Retina (tissue), 1 donor: ENCODE measurements at regions not wholly inside any gene's neighbourhood (a gene's known extent, or its start where the extent isn't known, plus 50 kb on each side); places are given as distances from the start of the nearest gene placed in this dataset.

Experiments
- DNase-seq: peaks from one replicate; pipeline ENCODE4 v3.0.0-alpha.2; 2016

DNA sequence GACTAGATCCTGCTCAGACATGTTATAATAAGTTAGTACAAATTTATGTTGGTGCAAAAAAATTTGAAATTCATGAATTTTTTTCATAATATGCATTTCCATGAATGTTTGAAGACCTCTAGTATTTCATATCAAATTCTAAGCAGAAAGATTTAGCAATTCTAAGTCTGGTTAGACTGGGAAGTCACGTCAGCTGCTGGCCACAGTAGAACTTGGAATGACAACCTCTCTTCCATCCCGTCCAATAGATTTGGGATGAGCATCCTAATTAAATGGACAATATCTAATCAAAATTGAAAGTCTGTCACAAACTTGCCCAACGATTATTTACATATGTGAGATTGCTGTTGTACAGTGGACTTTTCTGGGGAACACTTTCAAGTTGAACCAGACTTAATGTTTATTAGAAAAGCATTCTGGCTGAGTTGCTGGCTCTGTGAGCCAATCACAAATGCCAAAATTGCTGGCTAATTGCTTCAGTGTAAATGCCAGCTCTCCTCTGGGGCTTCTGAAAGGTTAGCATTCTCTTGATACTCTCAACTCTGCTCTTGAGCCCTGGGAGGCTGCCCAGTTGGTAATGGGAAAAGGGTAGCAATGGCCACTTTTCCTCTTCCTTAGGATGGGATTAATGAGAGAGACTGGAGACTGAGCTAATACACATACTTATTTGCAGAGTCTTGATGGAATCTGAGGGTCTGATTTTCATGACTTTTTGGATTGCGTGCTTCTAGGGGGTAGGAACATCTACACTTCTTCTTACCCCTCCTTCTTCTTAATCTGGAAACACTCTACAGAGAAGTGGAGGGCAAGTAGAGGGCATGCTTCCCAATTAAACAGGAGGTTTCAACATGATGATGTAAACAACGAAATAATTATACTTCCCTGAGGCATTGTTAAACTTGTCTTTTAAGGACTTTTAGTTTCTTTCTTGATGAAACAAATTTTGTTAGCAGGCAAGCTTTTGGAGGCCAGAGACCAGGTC lies 253.5 kb downstream of the BAMBI start:
- DNase-seq = no peak

DNA sequence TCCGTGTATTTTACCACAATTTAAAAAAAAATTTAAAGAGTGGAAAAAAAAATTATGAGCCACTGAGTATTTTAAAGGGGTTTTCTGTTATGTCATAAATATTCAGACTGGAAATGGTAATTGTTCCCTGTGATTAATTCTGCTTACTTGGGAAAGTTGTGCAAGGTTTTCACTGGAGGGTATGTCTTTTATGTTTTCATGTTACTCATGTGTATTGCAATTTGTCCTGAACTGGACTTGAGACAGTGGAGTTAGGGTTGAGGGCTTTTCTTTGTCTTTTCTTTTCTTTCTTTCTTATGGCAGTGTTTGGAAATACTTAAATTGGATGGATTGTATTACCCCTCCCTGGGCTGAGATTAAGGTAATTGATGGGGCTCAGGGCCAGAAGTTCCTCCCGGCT lies 257.7 kb downstream of the BAMBI start:
- DNase-seq = no peak

DNA sequence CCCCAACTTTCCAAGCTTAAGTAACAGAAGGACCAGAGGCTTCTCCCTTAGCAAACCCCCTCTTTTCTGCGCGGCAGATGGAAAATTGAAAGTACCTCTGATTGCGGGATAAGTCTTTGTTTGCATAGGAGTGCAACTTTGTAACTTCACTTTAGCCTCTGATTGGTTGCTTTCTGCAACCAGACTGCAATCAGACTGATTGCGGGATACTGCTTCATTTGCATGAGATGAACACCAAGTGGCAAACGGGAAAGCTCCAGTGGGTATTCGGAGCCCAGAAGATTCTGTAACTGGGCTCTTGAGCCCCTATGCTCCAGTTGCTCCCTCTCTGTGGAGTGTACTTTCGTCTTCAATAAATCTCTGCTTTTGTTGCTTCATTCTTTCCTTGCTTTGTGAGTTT lies 260.6 kb downstream of the BAMBI start:
- DNase-seq = no peak

DNA sequence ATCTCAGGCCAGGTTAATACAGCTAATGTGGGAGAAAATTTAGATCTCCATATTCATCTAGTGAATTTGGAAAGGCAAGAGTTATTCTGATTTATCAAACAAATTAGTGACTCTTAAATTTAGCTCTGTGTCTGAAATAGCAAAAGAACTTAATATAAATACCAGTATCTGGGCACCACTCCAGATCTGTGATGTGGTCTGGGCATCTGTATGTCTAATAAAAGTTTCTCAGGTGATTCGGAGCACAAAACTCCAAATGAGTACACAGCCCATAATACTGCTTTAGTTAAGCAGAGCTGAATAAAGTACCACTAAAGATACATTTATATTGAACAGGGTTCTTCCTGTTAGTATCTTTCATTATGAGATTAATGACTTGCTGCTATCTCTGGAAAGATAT lies 261.4 kb downstream of the BAMBI start:
- DNase-seq = no peak

DNA sequence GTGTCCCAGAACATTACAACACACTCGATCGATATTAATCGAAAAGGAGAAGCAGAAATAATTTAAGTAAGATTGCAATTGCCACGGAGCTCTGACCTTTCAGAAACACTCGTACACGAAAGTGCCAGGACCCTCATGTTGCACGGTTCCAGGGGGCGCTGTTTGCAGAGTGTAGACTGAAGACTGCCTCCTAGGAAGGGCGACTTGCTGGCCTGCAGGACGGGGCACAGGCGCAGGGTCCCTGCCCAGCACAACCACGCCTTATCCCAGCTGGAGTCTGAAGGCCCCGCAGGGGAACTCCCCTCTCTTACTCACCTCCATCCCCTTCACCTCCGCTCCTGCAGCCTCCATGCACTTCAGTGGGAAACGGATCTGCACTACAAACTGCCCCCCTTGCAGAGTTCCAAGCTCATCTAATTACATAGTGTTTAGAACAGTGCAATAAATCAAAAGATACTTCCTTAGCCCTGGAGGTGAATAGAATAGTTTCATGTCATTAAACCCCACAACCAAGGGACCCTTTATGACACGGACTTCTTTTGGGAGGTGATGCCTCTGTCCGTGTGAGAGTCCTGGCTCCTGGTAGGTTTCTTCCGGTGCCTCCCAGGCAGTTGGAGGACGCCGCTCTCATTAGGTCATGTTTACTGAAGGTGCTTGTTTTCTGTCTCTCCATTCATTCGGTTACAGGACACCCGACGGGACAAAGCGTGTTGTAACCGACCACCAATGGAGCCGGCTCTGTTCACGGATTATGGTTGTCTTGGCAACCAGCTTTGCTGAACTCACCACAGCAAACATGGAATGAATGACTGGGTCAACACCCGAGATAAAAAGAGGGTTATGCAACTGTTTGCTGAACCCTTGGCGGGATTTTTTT lies 262.2 kb downstream of the BAMBI start:
- peak; percentile 92 for DNase-seq

DNA sequence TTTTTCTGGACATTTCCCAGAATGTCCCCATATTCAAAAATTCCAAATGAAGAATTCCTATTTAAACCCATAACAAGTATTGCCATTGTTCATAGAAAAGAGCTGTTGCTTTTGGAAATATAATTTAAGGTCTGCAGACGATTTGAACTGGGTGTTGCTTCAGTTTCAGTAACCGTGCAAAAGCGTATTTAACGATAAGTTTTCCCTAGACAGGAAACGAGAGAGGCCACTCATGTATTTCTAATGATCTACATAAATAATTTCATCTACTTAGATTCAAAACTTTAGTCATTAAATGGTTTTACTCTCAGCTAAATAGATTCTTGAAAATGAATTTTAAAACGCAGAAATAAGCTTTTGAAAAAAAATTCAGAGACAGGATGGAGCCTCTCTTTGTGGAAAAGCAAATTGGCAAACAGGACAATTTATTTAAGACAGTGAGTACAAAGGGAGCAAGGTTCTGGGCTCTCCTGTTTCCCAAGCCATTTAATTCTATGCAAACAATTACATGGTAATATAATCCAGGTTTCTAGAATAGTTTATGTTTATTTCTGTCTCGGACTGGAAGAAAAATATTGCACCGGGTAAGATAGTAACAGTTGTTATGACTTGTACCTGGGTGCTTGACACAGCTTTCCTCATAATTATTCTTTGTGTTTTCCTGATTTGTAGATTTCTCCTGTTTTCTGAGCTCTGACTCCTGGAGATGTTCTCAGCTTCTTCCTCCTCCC lies 263.0 kb downstream of the BAMBI start:
- DNase-seq = no peak

DNA sequence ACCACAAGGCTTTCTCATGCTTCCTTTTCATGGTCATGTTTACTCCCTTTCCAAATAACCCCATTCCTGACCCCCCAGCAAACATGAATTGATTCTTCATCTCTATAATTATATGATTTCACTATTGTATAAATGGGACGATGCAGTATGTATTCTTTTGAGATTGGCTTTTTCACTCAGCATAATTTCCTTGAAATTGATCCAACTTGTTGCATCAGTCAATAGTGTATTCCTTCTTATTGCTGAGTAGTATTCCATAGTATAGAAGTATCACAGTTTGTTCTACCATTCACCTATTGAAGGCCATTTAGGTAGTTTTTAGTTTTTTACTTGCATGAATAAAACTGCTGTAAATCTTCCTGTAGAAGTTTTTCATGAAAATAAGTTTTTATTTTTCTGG lies 264.7 kb downstream of the BAMBI start:
- no peak for DNase-seq

DNA sequence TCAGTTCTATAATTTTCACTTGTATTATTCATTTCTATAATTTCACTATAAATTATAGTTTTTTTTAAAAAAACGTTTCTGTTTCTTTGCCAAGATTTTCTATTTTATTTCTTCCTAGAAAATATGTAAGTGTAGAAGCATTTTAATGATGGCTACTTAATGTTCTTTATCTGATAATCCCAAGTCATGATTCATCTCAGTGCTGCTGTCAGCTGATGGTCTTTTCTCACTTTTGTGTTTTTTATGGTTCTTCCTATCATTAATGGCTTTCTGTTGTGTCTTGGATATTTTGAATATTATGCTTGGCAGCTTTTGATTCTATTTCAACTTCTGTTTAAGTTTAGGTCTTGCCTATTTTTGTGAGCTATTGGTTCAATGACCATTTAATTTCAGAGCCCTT lies 268.6 kb downstream of the BAMBI start:
- no peak for DNase-seq

DNA sequence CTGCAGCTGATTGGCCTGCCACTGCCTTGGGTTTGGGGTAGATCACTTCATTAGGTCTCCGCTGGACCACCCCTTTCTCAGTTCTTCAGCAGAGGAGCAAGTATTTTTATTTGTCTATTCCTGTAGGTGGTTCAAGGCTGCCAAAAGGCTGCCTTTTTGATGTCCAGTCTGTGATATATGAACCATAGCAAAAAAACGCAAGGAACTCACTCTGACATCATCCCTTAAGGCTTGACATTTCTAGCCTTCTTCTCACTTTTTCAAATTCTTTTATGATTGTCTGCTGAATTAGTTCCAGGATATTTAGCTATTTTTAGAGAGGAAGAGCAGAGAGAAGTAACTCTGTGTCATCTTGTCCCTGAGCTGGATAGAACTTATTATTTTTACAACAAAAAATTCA lies 269.2 kb downstream of the BAMBI start:
- no peak for DNase-seq

DNA sequence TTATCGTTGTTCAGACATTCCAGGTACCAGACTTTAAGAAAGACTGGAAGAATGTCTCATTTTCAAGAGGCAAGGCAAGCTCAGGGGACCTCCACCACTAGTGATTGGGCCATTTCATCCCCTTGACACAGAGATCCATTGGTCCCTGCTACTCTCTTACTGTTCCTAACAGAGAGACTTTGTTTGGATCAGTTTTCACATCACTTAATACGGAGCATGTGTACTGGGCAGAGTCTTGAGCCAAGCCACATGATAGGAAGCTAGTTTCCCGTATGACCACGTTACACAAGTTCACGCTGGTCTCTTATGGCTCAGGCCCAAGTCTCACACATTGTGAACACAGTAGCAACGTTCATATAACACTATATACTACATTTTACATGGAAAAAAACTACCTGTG lies 269.9 kb downstream of the BAMBI start:
- DNase-seq = no peak

DNA sequence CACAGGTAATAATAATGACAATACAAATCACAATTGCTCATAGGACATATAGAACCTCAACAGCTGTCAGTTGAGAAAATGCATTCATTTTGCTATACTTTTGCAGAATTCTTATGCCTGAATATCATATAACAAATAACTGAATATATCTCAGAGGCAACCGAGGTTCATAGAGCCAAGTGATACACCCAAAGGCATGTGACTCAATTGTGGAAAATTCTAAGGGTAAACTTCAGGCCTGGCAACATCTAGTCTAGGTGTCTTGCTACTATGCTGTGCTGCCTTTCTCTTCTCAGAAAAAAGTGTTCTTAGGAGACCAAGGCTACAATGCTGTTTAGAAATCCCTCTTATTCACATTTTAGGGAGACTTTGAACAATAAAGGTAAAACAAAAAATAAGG lies 270.7 kb downstream of the BAMBI start:
- DNase-seq = no peak

DNA sequence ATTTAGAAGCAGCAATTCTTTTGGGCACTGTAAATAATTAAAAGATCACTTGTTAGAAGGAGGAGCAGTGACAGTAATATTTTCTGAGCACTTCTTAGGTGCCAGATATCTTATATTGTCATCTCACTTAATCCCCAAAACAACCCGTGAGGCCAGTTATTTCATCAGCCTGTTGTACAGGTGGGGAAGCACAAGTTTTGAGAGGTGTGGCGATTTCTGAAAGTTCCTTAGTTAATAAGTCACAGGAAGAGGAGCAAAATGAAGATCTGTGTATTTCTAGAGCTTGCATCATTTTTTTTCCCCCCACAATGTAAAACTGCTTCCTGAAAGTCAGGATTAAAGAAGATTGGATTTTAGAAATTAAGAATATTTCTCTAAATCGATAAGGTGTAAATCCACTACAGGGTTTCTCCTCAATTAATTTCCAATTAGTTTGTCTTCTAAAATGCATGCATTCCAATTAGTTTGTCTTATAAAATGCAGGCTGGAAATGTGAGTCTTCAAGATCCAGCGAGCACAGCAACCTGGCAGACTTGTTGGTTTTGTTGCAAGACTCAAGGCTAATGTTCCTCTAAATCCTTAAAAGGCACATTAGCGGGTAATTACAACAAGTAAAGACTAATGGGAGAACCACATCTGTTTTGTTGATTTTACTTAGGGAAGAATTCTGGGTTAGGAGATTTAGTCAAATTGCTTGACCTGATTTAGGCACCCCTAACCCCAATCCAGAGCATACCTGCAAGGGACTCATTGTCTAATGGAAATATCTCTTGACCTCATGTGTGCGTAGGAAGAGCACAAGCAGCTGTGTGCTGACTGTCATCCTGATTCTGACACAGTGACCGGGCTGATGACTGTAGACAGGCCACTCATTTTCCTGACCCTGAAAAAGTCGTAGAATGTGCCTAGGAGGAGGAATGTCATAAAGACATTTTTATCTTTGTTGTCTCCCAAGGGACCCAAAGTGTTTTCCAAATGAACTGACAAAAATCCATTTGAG lies 272.0 kb downstream of the BAMBI start:
- DNase-seq = no peak

DNA sequence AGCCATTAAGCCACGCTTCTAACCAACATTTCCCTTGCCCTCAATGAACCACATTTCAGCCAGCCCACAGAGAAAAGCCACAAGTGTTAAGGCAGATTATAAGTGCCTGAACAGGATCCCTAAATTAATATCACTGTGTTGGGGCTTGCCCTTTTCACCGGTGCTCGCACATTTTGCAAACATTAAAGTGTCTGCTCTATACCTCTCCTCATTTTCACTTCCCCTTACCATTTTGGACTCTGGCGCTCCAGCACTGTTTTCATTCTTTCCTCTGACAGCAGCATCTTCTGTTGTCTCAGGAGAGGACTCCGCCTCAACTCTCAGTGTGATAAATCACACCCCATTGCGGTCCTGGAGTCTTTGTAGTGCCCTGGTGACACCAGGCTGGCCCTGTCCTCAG lies 274.2 kb downstream of the BAMBI start:
- no peak for DNase-seq

DNA sequence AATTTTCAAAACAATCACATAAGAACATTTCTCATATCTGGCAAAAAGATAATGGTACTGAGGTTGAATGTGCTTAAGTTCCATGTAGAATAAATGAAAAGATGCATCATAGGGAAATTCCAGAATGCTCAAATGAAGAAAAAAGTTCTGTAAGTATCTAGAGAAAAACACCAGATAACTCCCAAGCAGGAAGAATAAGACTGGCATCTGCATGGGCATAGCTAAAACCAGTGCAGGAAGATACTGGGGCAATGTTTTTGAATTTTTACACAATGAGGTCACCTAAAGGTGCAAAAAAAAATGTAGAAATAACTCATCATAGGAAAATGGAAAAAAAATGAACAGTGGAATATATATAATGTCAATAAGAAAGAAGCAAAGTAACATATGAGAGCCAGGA lies 275.2 kb downstream of the BAMBI start:
- DNase-seq = no peak

DNA sequence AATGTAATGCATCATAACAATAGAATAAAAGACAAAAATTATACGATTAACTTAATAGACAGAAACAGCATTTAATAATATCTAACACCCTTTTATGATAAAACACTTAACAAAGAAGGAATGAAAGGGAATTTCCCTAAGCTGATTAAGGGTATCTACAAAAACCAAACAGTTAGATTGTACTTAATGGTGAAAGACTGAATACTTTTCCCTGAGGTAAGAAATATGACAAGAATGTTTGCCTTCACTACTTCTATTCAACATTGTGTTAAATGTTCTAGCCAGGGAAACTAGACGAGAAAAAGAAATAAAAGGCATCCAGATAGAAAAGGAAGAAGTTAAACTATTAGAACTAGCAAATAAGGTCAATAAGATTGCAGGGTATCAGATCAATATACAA lies 276.9 kb downstream of the BAMBI start:
- no peak for DNase-seq

DNA sequence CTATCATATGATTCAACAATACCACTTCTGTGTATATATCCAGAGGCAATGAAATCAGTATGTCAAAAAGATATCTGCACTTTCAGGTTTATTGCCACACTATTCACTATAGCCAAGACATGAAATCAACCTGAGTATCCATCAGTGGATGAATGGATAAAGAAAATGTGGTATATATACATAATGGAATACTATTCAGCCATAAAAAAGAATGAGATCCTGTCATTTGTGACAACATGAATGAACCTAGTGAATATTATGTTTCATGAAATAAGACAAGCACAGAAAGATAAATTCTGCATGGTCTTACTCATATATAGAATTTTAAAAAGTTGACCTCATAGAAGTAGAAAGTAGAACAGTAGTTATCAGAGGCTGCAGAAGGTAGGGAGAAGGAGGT lies 281.1 kb downstream of the BAMBI start:
- DNase-seq = no peak

DNA sequence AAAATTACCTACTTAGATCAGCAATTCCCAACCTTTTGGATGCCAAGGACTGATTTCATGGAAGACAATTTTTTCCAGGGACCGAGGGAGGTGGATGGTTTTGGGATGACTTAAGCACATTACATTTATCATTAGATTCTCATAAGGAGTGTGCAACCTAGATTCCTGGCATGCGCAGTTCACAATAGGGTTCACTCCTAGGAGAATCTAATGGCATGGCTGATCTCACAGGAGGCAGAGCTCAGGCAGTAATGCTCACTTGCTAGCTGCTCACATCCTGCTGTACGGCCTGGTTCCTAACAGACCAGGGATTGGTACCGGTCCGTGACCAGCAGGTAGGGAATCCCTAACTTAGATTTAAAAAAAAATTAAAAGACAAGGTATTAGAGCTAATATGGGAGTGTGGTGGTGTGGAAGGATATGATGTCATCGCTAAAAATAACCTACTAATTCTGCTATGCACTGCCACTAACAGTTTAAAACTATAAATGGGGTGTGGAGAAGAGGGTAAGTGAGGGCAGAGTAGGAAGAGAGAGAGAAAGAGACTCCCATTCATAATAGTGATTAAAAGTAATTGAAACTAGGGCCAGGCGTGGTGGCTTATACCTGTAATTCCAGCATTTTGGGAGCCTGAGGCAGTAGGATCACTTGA lies 282.7 kb downstream of the BAMBI start:
- DNase-seq = no peak

DNA sequence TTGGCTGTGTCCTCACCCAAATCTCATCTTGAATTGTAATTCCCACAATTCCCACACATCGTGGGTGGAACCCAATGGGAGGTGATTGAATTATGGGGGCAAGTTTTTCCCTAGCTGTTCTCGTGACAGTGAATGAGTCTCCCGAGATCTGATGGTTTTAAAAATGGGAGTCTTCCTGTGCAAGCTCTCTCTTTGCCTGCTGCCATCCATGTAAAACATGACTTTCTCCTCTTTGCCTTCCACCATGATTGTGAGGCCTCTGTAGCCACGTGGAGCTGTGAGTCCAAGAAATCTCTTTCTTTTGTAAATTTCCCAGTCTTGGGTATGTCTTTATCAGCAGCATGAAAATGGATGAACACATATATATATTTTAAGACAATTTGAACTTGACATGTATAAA lies 285.4 kb downstream of the BAMBI start:
- no peak for DNase-seq

DNA sequence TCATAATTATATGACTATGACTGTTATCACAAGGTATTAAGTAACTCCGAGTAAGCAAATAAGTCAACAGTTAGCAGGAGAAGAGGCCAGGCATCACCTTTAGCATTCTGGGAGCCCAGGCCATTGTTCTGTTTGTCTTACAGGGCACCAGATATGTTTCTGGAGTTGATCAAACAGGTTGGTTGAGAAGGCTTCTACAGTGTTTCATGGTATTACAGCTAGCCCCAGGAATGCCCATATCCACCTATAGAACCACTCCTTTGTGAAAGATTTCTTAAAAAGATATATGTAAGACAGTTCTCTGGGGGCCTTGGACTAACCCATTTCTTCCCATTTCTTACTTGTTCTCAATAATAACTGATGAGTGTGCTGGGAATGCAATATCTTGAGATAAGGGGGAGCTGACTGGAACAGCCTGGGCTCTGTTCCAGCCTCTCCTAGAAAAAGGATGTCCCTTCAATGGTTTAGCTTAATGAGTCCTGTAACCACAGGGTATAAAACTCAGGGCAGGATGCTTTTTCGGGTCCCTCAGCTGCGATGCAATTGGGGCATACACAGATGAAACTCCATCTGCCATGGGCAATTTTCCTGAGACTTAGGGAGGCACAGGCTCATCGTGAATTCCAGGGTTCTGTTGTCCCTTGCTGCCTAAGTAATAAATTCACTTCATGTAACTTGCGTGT lies 286.4 kb downstream of the BAMBI start:
- DNase-seq = no peak

DNA sequence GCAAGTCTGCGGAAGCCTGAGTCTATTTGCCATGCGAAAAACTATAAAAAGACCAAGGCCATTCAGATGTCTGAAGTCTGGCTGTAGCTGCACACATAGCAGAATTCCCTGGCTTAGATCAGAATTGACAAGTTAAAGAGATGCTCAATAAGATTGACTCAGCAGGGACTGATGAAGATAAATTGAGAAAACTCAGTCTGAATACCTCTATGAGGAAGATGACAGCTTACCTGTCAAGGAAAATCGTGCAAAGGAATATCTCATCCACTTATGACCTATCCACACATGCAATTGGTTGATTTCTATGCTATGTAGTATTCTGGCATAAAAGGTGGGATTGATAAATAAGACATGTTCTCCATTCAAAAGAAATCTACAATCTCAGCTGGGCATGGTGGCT lies 288.6 kb downstream of the BAMBI start:
- DNase-seq = no peak

DNA sequence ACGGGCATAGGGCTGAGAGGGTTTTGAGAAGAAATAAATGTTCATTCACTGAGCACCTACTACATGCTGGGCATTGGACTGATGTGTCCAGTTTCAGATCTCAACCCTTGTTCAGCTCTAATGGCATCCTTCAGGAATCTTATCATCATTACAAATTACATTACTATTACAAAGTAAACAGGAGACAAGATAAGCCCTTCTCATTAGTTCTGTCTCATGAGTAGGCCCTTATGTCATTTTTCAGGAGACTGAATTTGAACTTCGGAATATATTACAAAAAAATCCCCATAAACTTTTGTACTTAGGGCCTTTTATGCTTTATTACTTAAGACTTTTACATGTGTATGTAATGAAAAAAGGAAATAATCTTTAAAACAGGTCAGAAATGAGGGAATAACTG lies 289.7 kb downstream of the BAMBI start:
- no peak for DNase-seq
